ENCODE measurements at regions not wholly inside any gene's neighbourhood (a gene's known extent, or its start where the extent isn't known, plus 50 kb on each side); places are given as distances from the start of the nearest gene placed in this dataset.

- TF ChIP-seq EZH2phosphoT487 (IDR thresholded peaks at IDR 0.05; ENCODE audit: low read depth): no peak
- TF ChIP-seq CTCF (IDR thresholded peaks at IDR 0.05; ENCODE audit: low read depth, low read length): no peak
Measured at GRCh38 chr2:15725782-15726112, 134.1 kb downstream of the DDX1 start.

All from OCI-LY3 (cell line).